ENCODE measurements at regions not wholly inside any gene's neighbourhood (a gene's known extent, or its start where the extent isn't known, plus 50 kb on each side); places are given as distances from the start of the nearest gene placed in this dataset.

DNA sequence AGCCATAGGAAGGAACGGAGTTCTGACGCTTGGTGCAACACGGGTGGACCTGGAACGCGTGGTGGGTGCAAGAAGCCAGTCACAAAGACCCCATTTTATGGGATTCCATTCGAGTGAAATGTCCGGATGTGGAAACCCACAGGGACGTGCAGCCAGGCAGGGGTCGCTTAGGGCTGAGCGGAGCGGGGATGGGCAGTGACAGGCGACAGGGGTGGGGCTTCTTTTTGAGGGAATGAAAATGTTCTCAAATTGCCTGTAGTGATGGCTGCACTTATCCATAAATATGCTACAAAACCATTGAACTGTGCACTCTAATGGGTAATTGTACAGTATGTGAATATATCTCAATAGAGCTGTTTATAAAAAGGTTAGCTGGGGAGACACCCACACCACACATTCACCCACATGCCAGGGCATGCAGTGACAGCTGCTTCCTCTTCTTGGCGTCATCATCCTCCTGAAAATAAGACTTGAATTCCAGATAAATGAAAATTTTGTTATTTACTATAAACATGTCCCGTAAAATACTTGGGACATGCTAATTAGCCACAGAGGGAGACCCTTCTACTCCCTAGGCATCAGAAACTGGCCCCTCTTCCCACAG, 71.3 kb upstream of the OLFM1 start:
- peaks cover 68% of the 10 kb centered on the region for H3K27me3 Mint-ChIP-seq (ENCODE audit: low read depth, unreplicated experiment)
- H3K36me3 ChIP-seq (ENCODE audit: insufficient read depth, low read length), result no peaks in the 10 kb centered on the region
- H3K4me1 ChIP-seq (ENCODE audit: insufficient read depth, low read length), result no peaks in the 10 kb centered on the region
- DNase-seq (ENCODE audit: low read depth) (no peak), FAIRE-seq (no peak)
- H4K20me1 ChIP-seq (ENCODE audit: insufficient read depth, low read length), result no peaks in the 10 kb centered on the region
- no peak overlapping the region for H3K4me3 Mint-ChIP-seq (ENCODE audit: unreplicated experiment)
- H3K4me2 ChIP-seq (ENCODE audit: low read length), result no peak overlapping the region
- no peak overlapping the region for H3K27ac ChIP-seq (ENCODE audit: low read depth, low read length)
- peaks cover 2% of the 10 kb centered on the region for H3K9me3 Mint-ChIP-seq (ENCODE audit: unreplicated experiment)
- TF ChIP-seq EZH2 (IDR thresholded peaks at IDR 0.05; ENCODE audit: insufficient read depth, low read length), result no peak
- TF ChIP-seq, protein P1, sequence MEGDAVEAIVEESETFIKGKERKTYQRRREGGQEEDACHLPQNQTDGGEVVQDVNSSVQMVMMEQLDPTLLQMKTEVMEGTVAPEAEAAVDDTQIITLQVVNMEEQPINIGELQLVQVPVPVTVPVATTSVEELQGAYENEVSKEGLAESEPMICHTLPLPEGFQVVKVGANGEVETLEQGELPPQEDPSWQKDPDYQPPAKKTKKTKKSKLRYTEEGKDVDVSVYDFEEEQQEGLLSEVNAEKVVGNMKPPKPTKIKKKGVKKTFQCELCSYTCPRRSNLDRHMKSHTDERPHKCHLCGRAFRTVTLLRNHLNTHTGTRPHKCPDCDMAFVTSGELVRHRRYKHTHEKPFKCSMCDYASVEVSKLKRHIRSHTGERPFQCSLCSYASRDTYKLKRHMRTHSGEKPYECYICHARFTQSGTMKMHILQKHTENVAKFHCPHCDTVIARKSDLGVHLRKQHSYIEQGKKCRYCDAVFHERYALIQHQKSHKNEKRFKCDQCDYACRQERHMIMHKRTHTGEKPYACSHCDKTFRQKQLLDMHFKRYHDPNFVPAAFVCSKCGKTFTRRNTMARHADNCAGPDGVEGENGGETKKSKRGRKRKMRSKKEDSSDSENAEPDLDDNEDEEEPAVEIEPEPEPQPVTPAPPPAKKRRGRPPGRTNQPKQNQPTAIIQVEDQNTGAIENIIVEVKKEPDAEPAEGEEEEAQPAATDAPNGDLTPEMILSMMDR (IDR thresholded peaks at IDR 0.05; ENCODE audit: insufficient read depth, low read depth, low read length), result no peak
- no peaks in the 10 kb centered on the region for H3K79me2 ChIP-seq (ENCODE audit: insufficient read depth, low read length)
- no peaks in the 10 kb centered on the region for H3K36me3 Mint-ChIP-seq (ENCODE audit: low read depth, unreplicated experiment)
- no peak overlapping the region for H2AFZ ChIP-seq (ENCODE audit: low read depth, low read length)
- no peak overlapping the region for H3K4me3 ChIP-seq (ENCODE audit: insufficient read depth, low read depth, low read length)
- no peak overlapping the region for H3K27ac Mint-ChIP-seq (ENCODE audit: unreplicated experiment)
- no peaks in the 10 kb centered on the region for H3K9me3 ChIP-seq (ENCODE audit: insufficient read depth, low read depth, low read length)
- no peak overlapping the region for H3K9ac ChIP-seq (ENCODE audit: low read length)
- H3K4me1 Mint-ChIP-seq (ENCODE audit: low read depth, unreplicated experiment), result no peaks in the 10 kb centered on the region
- H3K27me3 ChIP-seq (ENCODE audit: insufficient read depth, low read length), result no peaks in the 10 kb centered on the region

DNA sequence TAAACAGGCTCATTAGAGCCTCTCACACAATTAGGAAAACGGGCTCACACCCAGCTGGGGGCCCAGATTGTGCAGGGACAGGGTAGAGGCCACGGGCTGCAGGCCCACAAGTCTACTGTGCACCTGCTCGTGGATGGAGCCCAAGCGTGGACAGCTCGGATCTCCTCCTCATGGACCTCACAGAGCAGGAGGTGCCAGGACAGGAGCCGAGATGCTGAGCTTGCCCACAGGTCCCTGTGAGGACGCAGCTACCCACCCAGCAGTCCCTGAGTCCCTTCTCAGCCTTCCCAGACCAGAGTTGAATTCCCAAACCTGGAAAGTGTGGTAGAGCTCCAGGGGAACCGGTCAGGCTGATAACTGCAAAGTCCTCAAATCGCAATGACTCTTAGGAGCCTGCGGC, 70.6 kb upstream of the OLFM1 start:
- no peaks in the 10 kb centered on the region for H3K36me3 Mint-ChIP-seq (ENCODE audit: low read depth, unreplicated experiment)
- no peaks in the 10 kb centered on the region for H3K4me1 ChIP-seq (ENCODE audit: insufficient read depth, low read length)

DNA sequence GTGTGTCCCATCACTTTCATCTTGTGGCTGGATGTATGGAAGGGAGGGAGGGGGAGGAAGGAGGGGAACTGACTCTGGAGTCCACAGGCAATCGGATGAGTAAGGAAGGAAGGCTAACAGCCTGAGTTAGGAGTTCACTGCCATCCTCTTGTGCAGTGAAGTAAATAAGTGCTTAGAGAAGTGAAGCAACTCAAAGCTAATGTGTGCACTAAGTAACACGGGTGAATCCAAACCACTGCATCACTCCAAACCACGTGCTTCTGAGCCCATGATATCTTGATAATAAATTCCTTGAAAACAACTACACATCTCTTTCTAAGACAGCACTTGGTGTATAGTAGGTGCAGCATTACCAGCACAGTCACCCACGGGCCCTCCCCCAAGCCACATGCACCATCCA, 69.6 kb upstream of the OLFM1 start:
- H3K4me1 ChIP-seq (ENCODE audit: insufficient read depth, low read length), result no peaks in the 10 kb centered on the region
- FAIRE-seq (no peak), DNase-seq (ENCODE audit: low read depth) (no peak)
- H3K9ac ChIP-seq (ENCODE audit: low read length), result no peak overlapping the region
- TF ChIP-seq, protein P1 (IDR thresholded peaks at IDR 0.05; ENCODE audit: insufficient read depth, low read depth, low read length), result no peak
- TF ChIP-seq EZH2 (IDR thresholded peaks at IDR 0.05; ENCODE audit: insufficient read depth, low read length), result no peak
- no peaks in the 10 kb centered on the region for H3K27me3 ChIP-seq (ENCODE audit: insufficient read depth, low read length)
- no peaks in the 10 kb centered on the region for H4K20me1 ChIP-seq (ENCODE audit: insufficient read depth, low read length)
- H3K36me3 Mint-ChIP-seq (ENCODE audit: low read depth, unreplicated experiment), result no peaks in the 10 kb centered on the region
- peaks cover 2% of the 10 kb centered on the region for H3K4me1 Mint-ChIP-seq (ENCODE audit: low read depth, unreplicated experiment)
- no peak overlapping the region for H3K27ac Mint-ChIP-seq (ENCODE audit: unreplicated experiment)
- H3K36me3 ChIP-seq (ENCODE audit: insufficient read depth, low read length), result no peaks in the 10 kb centered on the region
- H3K4me2 ChIP-seq (ENCODE audit: low read length), result no peak overlapping the region
- no peaks in the 10 kb centered on the region for H3K9me3 ChIP-seq (ENCODE audit: insufficient read depth, low read depth, low read length)
- H3K9me3 Mint-ChIP-seq (ENCODE audit: unreplicated experiment), result peaks cover 2% of the 10 kb centered on the region
- no peak overlapping the region for H3K4me3 ChIP-seq (ENCODE audit: insufficient read depth, low read depth, low read length)
- H3K27me3 Mint-ChIP-seq (ENCODE audit: low read depth, unreplicated experiment), result peaks cover 65% of the 10 kb centered on the region
- no peak overlapping the region for H3K27ac ChIP-seq (ENCODE audit: low read depth, low read length)
- H2AFZ ChIP-seq (ENCODE audit: low read depth, low read length), result no peak overlapping the region
- no peaks in the 10 kb centered on the region for H3K79me2 ChIP-seq (ENCODE audit: insufficient read depth, low read length)
- no peak overlapping the region for H3K4me3 Mint-ChIP-seq (ENCODE audit: unreplicated experiment)

More for the DNA sequence above, 70.6 kb upstream of the OLFM1 start:
- no peak for FAIRE-seq
- Mint-ChIP-seq H3K27ac (ENCODE audit: unreplicated experiment) (no peak overlapping the region), H3K4me3 (ENCODE audit: unreplicated experiment) (no peak overlapping the region), H3K4me1 (ENCODE audit: low read depth, unreplicated experiment) (no peaks in the 10 kb centered on the region), H3K9me3 (ENCODE audit: unreplicated experiment) (peaks cover 2% of the 10 kb centered on the region), H3K27me3 (ENCODE audit: low read depth, unreplicated experiment) (peaks cover 66% of the 10 kb centered on the region)
- Histone ChIP-seq H3K27me3 (ENCODE audit: insufficient read depth, low read length) (no peaks in the 10 kb centered on the region), H3K36me3 (ENCODE audit: insufficient read depth, low read length) (no peaks in the 10 kb centered on the region), H3K79me2 (ENCODE audit: insufficient read depth, low read length) (no peaks in the 10 kb centered on the region), H2AFZ (ENCODE audit: low read depth, low read length) (no peak overlapping the region), H3K27ac (ENCODE audit: low read depth, low read length) (no peak overlapping the region), H3K9ac (ENCODE audit: low read length) (no peak overlapping the region), H4K20me1 (ENCODE audit: insufficient read depth, low read length) (no peaks in the 10 kb centered on the region), H3K4me3 (ENCODE audit: insufficient read depth, low read depth, low read length) (no peak overlapping the region), H3K4me2 (ENCODE audit: low read length) (no peak overlapping the region), H3K9me3 (ENCODE audit: insufficient read depth, low read depth, low read length) (no peaks in the 10 kb centered on the region)
- no peak for DNase-seq (ENCODE audit: low read depth)
- TF ChIP-seq, protein P1 (IDR thresholded peaks at IDR 0.05; ENCODE audit: insufficient read depth, low read depth, low read length), result no peak
- TF ChIP-seq EZH2 (IDR thresholded peaks at IDR 0.05; ENCODE audit: insufficient read depth, low read length), result no peak
